Stimulated activated CD4-positive, alpha-beta T cell treated with anti-CD3 and anti-CD28 coated beads, TNF-alpha, amount 100 ng/mL, for 4 hours (primary cell): ENCODE measurements at regions not wholly inside any gene's neighbourhood (a gene's known extent, or its start where the extent isn't known, plus 50 kb on each side); places are given as distances from the start of the nearest gene placed in this dataset.
"Not testable (repeated sequence)": the region's sequence is repeated elsewhere in the genome, so short reads cannot be mapped to it uniquely, and the experiment has no call there.

Experiments used
- DNase-seq, 3 experiments: peaks; one replicate each; pipeline ENCODE4 v3.0.0-alpha.2; 2020; ENCODE audit warnings: low read depth in 3 of 3

DNA sequence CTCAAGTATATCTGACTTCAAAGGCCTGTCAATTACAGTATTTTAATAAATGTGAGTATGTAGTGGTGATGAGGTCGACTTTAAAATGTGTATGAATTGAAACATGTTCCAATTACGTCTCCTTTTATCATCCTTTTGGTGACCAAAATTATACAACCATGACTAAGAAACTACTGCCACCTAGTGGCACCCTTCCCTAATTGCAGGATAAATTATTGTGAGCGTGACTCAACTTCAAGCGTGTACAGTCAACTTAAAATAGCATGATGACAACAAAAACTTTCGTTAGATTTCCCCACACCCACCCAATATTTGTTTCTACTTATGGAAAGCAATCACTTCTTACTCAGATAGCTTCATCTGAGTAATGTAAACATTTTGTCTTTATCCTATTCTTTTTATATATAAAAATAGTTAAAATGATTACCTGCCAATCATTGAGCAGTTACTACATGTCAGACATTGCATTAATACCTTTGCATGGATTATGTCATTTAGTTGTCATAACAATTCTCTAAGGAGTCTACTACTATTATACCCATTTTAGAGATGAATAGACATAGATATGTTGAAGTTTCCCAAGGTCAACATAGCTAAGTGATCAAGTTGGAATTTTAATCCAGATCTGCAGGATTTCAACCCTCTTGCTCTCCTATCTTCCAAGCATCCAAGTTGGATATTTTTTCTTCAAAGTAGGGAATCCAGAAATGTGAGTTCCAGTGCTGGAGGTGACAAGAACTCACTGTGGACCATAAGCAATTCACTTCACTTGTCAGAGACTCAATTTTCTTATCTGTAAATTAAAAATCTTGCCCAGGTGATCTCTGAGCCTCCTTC, 106.0 kb downstream of the MEX3B start:
- DNase-seq, result no peak

DNA sequence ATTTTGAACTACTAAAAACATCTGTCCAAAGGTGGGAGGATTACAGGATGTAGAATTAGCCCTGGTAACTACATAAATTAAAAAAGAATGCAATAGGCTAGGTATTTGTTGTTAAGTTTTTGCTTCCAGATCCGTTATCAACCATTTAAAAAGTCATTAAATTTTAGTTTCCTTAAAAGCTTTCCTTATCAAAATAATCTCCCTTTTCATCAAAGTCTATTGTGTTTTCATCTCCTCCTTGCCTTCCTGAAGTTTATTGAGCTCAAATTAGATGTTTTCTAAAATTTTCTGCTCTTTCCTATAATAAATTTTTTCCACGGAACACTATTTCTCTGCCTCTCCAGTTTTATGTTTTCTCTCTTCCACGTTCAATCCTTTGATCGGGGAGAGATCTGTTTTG, 108.6 kb downstream of the MEX3B start:
- DNase-seq, result no peak

DNA sequence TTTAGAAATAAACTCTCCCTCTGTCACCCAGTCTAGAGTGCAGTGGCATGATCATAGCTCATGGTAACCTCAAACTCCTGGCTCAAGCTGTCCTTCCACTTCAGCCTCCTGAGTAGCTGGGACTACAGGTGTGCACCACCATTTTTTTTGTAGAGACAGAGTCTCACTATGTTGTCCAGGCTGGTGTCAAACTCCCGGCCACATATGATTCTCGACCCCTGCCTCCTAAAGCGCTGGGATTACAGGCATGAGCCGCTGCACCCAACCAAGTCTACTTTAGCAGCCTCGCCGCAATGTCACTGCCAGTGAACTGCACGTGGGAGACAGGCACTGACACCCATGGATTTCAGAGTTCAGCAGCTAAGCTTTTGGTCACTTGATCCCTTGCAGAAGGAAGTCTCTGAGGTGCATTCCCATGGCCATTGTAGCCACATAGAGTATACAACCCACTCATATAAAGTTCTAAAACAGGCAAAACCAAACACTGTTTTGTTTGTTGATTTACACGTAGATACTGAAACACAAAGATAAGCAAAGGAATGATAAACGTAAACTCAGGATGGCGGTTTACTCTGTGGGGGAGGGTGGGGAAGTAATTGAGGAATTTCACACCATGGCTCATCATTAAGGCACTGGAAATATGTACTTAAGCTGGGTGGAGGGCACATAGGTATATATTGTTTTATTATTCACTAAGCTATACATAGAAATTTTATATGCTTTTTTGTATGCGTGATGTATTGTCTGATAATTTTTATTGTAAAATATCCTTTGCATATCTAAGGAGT, 115.0 kb downstream of the MEX3B start:
- no peak for DNase-seq

DNA sequence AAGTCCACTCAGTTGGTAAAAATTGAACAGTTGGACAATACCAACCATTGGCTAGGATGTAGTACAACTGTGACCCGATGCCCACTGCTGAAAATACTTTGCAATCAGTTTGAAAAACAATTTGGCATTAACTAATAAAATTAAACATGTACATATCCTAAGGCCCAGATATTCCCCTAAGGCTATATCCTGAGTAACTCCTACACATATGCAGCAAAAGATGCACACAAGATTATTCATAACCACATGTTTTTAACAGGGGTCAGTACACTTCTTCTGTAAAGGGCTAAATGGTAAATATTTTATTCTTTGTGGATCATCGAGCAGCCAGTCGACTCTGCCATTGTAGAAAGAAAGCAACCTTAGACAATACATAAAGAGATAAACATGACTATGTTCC, 116.3 kb downstream of the MEX3B start:
- no peak for DNase-seq

DNA sequence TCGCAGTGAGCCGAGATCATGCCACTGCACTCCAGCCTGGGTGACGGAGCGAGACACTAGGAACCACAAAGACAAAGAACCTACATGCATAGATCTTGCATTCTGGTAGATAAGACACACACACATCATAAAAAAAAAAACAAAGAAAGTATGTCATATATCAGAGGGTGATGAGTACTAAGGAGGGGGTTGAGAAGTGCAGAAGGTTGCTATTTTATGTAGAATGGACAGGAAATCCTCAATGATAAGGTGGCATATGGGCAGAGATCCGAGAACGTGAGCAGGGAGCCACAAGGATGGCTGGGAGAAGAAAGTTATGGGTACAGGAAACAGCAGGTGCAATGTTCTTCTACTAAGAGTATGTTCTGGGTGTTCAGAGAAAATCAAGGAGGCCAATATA, 118.8 kb downstream of the MEX3B start:
- DNase-seq, result no peak

DNA sequence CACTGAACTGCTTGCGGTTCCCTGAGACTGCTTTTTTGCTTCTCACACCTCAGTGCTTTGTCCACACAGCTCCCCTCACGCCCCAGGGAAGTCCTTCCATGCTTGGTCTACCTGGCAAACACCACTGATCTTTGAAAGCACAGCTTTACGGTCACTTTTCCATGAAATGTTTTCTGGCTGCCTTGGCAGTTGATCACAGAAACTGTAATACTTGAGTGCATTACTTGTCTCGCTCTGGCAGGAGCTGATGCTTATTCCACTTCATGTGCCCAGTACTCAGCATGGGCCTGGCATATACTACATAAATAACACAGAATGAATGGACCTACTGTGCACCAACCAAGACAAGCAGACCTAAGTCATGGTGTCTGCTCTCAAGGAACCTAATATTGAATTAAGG, 121.1 kb downstream of the MEX3B start:
- DNase-seq, result no peak

DNA sequence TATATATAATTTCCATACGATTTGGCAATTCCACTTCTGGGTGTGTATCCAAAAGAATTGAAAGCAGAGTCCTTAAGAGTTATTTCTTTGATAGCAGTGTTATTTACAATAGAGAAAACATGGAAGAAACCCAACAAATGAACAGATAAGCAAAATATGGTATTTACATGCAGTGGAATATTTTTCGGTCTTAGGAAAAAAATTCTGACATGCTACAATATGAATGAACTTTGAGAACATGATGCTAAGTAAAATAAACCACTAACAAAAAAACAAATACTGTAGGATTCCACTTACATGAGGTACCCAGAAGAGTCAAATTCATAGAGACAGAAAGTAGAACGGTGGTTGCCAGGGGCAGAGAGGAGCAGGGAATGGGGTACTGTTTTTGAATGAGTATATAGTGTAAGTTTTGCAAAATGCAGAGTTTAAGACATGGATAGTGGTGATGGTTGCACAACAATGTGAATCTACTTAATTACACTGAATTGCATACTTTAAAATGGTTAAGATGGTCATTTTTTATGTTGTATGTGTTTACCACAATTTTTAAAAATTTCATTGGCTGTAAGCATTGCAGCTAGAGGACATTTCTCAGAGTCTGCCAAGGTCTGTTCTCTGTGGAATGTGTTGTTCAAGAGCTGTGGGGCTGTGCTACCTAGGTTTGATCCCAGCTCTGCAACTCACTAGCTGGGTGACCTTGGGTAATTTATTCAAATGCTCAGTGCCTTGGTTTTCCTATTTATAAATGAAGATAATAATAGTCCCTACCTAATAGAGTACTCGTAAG, 122.1 kb downstream of the MEX3B start:
- DNase-seq, result no peak

DNA sequence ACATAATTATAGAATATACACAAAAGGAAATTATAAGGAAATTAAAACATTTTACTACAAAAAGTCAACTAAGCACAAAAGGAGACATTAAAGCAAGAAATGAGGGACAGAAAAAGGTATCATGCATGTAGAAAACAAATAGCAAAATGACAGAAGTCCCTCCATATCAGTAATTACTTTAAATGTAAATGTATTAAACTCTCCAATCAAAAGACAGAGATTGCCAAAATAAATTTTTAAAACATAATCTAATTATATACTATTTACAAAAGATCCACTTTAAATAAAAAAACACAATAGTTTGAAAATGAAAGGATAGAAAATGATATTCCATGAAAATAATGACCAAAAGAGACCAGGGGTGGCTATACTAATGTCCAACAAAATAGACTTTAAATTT, 123.7 kb downstream of the MEX3B start:
- no peak for DNase-seq

DNA sequence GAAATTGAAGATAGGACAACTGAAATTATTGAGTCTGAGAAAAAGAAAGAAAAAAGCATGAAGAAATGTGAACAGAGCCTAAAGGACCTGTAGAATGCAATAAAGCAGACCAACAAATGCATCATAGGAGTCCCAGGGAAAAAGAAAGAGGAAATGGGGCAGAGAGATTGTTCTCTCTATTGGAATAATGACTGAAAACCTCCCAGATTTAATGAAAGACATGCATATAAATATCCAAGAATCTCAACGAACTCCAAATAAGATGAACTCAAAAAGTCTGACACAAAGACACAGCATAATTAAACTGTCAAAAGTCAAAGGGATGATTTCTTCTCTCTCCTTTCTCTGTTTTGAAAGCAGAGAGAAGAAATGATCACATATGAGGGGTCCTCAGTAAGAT, 124.7 kb downstream of the MEX3B start:
- no peak for DNase-seq

DNA sequence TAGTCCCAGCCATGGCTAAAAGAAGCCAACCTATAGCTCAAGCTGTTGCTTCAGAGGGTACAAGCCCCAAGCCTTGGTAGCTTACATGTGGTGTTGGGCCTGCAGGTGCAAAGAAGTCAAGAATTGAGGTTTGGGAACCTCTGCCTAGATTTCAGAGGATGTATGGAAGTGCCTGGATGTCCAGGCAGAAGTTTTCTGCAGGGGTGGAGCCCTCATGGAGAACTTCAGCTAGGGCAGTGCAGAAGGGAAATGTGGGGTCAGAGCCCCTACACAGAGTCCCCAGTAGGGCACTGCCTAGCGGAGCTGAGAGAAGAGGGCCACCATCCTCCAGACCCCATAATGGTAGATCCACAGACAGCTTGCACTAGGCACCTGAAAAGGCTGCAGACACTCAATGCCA, 127.1 kb downstream of the MEX3B start:
- DNase-seq, result not testable (repeated sequence)

DNA sequence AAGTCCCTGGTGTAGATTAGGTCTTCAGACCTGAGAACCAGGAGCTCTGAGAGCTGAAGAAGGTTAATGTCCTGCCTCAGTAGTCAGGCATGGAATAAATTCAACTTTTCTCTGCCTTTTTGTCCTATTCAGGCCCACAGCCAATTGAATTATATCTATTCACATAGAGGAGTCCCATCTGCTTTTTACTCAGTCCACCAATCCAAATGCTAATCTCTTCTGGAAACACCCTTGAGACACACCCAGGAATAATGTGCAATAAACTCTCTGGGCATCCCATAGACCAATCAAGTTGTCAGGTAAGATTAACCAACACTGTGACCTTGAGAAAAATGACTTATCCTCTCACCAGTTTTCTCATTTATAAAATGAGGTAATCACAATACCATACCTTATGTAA, 129.4 kb downstream of the MEX3B start:
- no peak for DNase-seq

DNA sequence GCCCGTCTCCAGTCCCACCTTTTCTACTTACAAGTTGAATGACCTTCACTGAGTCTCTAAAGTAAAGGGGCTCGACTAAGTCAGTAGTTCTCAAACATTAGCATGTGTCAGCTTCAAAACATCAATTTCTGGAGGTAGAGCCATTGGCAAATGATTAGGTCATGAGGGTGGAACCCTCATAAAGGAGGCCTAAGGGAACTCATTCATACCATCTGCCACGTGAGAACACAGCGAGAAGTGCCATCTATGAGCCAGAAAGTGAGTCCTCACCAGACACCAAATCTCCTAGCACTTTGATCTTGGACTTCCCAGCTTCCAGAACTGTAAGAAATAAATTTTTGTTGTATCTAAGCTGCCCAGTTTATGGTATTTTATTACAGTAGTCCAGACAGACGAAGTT, 129.8 kb downstream of the MEX3B start:
- DNase-seq, result no peak

DNA sequence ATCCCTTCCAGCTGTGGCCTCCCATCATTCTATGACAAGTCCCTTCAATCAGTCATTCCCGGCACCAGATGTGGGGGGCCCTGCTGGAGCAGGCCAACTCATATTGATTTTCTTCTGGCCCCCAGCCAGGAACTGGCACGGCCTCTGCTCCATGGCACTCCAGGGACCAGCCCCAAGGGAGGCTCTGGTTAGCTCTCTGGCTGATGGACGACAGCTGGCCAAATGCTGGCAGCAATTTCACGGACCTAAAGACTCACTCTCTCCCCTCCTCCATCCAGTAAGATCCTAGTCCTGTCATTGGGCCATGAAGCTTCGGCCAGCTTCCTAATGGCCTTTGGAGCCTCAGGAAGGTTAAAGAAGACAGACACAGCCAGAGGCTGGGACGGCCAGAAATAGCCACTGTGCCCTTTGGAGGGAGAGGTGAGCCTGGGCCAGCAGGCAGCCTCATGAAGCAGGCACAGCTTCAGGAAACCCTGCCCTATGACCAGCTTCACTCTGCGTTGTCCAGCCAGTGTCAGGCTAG, 131.0 kb downstream of the MEX3B start:
- no peak for DNase-seq

DNA sequence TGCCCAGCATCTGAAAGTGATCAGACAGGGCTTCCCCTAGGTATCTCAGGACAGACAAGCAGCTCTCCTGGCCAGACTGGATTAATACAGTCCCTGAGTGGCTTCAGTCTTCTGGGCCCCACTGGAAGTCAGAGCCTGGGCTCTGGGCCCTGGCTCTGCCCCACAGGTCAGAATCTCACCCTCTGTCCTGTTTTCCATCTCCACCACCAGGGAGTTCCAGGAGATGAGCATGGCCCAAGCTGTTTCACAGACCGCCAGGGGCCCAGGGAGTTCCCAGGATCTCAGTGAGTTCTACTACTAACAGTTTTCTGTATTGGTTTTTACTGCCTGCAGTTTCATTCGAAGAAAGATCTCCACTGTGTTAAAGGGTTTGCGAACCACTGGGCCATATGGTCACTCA, 131.5 kb downstream of the MEX3B start:
- no peak for DNase-seq

DNA sequence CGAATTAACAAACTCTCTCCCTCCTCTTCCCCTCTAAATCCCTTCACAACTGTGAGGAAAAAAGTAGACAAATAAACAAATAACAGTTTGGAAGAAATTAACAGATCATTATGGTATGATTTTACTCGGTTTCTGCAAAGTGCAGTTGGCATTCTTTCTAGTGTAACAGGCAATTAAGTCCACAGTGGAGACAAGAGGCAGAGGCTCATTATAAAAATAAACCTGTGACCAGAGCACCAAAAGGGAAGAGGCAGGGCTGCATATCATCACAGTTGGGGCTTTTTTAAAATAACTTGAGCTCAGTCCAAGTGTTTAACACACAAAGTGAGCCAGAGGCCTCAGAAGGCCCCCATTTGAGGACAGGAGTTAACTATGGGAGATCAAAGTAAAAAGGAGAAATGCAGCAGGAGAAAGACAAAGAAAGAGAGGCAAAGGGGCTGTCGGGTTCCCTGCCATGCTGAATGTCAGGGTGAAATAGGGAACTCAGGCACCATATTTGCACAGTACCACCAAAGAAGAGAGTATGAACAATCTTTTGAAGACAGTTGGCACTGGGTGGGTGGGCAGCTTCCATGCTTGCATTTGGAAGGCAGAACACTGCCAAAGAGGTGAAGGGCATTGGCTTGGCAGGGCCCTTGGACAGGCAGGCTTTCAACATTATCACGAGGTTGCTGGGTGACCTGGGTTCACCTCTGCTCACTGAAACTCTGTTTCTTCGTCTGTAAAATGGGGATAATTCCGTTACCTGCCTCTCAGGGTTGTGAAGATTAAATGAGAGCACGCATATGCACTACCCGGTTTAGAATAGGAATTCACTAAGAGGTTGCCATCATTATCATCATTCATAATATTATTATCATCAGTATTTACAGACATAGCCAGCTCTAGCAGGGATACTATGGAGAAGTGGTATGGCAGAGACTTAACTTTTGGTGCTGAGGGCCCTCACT, 134.5 kb downstream of the MEX3B start:
- no peak for DNase-seq

DNA sequence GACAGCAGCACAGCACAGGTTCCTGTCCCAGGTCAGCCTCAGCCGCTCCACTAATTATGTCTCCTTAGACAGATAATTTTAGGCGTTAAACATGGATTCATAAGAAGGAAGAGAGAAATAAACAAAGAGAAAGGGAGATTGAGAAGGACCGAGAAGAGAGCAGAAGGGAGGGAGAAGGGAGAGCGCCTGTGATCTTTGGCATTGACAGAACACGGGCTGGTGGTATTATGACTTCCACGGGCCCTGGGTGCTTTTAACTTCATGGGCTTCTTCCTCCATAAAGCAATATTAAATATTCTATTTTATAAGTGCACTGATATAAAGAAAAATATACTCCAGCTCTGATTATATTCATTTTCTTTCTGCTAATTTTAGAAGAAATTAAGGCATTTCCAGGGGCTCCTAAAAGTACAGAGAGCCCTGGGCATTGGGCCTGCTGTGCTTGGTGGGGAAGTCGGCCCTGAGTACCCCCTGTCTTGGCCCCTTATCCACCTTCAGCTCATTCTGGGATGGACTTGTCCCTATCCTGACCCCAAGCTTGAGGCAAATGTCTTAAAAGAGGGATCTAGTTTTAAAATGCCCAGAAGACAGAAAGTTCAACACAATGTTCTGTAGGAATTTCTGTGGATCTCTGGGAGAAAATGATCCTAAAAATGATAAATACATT, 135.3 kb downstream of the MEX3B start:
- DNase-seq, result no peak

DNA sequence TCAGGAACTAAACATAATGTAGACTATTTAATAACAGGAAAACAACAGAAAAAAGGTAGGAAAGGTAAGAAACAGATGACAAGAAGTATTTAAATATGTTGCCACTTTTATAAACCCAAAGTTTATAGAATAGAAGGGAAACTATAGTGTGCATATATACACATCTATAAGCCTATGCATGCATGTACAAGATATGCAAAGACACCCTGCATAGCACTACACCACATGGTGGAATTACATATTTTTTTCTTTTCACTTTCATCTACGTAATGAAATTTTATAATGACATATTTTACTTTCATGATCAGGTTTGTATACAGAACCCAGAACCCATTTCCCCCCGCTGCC, 136.8 kb downstream of the MEX3B start:
- DNase-seq, result no peak

DNA sequence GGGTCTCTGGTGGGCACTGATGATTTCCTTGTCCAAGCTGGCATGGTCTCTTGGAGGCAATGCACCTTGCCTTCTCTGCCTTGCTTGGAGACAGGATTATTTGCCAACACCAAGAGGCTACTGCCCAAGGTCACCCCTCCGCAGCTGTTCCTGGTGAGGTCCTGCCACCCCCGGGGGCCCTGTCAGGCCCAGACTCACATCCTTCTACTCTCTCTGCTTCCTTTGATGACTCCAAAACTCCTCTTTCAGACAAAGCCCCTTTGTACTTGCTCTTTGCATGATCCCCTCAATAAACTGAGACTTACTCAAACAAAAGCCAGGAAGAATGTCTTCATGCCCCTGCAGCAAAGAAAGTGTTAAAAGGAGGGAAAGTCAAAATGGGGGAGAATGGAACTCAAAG, 137.7 kb downstream of the MEX3B start:
- DNase-seq, result no peak

DNA sequence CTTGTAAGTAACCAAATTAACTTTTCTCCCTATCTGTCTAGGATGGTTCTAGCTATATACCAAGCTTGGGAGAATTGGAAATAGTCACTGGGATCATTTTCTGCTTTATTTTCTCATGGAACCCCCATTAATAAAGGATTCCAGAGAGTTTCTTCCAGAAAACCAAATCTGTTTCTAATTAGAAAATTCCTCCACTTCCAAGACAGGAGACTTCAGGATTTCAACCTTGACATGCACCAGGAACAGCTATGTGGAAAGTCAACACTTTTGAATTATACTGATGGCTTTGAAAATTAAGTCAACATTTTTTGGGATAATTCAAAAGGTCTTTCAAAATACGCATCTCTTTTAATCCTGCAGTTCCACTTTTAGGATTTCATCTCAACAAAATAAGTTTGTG, 138.3 kb downstream of the MEX3B start:
- DNase-seq, result no peak

DNA sequence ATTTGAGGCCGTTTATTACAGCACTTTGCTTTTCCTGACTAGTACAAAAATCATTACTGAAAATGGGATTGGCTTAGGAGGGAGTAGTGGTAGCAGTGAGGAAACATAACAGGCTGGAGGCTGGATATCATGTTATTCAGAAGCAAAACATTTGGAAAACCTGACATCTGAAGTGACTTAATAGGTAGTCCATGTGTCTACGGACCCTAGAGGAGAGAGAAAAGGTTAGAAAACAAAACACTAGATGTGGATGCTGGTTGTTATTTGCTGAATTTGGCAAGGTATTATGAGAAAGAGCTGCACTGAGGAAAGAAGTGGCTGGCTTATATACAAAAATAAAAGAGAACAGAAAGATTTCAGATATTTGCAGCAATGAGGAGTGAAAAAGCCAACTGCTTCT, 139.9 kb downstream of the MEX3B start:
- no peak for DNase-seq

DNA sequence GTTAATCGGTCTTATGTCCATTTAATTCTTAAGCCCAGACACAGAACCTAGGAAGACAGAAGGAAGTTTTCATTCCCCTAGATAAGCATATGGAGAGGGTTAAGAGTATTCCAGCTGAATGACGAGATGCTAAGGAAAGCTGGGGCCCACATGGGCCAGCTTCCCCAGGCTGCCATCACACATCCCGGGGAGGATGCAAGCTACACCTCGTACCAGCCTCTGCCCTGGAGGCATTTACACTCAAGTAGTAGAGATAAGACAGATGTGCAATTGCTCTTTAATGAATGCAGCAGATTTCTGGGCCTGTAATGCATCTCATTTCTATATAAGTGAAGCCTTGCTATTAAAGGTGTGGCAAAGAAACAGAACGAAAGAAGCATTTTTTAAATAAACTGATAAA, 144.5 kb downstream of the MEX3B start:
- no peak for DNase-seq
